NCI-H2171 (cell line): ENCODE measurements at regions not wholly inside any gene's neighbourhood (a gene's known extent, or its start where the extent isn't known, plus 50 kb on each side); places are given as distances from the start of the nearest gene placed in this dataset.
"Not testable (repeated sequence)": the region's sequence is repeated elsewhere in the genome, so short reads cannot be mapped to it uniquely, and the experiment has no call there.

Source experiments
- DNase-seq: peaks from one replicate; lab custom pipeline; 2025; lab: John Stamatoyannopoulos, UW

DNA sequence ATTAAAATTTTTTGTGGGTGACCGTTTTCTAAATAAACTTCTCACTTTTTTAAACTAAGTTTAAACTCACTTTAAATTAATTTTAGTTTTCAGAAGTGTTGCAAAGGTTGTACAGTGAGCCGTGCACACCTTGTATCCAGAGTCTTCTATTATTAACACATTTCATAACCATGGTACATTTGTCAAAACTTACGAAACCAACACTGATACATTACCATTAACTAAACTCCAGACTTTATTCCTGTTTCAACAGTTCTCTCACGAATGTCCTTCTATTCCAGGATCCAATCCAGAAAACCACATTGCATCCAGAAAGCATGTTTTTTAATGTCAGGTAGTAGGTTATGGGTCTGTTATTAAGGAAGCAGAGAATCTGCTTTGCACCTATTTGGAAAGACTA, 319.9 kb downstream of the CBLN4 start:
- DNase-seq, result no peak

DNA sequence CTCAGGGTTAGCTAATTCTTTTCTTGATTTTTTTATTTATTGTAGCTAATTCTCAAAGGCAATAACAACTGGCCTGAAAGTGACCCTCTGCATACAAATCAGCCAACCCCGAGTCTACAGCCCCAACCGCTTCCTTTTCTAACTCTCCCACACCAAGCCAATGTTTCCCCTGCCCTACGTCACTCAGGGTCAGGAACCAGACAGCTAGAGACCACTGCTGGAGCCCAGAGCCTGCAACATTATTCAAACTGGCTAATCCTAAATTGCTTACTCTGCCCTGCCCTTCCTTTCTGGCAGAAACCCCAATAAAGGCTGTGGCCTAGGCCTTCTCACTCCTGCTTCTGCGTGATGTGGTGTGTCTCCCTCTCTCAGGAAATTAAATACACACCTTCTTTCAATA, 320.7 kb downstream of the CBLN4 start:
- no peak for DNase-seq

DNA sequence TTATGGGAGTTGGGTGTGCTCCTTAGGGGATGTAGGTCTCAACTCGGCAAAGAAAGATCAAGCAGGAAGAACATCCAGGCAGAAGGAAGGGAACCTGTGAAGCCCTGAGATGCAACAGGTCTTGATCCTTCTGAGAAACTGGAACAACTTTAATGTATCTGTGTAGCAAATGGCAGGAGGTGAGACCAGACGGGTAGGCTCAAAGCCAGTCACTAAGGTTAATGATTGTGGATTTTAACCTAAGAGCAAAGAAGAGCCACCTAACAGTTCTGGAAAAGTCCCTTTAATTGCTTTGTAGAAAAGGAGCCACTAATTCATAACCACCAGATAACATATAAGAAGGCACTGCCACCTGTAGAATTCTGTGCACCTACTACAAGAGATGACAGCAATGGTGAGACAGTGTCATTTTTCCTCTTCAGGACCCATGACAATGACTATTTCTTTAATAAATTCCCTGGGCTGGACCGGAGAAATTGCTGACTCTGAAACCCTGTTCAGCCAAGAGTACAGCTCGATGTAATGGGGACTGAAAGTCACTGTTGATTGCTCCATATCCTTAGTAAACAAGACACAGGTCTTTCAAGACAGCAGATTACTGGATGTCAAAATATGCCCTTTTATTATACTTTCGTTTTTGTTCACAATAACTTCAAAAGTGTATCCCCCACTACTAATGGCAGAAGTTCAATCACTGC, 326.2 kb downstream of the CBLN4 start:
- DNase-seq, result no peak

GRCh38 chr20:55678126-55678525, 327.2 kb downstream of the CBLN4 start:
- DNase-seq, result no peak

- no peak for DNase-seq
Measured at GRCh38 chr20:55677011-55677410, 328.3 kb downstream of the CBLN4 start.

GRCh38 chr20:55676097-55676496, 329.2 kb downstream of the CBLN4 start:
- DNase-seq, result no peak

DNA sequence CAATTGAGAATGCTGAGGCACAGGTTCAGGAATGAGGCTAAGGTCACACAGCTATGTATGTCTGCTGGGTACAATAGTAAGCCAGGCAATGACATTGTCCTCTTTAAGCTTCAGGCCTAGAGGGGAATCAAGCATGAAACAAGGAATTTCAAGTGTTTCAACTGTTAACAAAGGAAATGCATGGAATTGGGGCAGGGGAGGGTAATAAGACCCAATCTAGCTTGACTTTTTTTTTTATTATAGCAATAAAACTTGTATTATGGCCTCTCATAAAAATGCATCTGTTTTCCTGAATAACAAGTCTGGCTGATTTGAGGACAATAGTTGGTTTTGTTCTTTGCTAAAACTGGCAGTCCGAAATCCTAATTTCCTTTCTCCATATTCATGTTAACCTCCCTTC, 336.7 kb downstream of the CBLN4 start:
- DNase-seq, result no peak

DNA sequence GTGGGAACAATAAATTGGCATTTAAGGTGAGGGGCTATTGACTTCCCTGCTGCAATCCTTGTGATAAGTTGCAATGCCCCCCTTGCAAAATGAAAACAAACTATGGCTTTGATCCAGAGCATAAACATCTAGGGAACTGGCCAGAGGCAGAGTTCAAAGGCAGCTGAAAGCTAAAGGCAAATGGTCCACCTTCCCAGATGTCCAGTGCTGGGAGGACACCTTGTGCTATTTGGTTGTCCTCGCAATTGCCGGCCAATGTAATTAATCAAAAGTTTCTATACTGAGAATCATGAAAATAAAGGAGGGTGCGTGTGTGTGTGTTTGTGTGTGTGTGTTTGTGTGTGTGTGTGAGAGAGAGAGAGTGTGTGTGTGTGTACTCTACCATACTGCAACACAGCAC, 337.4 kb downstream of the CBLN4 start:
- no peak for DNase-seq

GRCh38 chr20:55667024-55667423, 338.3 kb downstream of the CBLN4 start:
- DNase-seq, result no peak

DNA sequence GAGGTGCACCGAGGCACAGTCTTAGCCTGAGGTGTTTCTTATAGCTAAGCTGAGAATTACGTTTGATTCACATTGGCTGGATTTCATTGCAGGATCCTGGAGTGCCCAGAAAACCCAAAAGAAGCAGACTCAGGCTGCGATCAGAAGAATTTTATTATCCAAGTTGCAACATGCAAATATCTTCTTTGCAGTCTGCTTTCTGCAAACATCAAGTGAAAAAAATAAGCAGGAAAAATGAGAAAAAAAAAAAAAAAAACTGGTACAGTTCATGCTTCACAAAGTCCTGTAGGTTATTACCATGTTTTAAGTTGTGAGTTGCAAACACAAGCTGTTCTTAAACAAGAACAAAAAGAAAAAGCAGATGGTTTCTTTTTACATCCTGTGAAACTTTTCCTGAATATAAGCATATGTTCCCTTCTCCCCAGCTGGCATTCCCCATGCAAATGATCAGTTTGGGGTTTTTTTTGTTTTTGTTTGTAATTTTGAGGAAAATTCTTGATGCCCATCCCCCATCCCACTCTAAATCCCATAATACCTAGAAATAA, 349.0 kb downstream of the CBLN4 start:
- no peak for DNase-seq

GRCh38 chr20:55650657-55651360, 354.5 kb downstream of the CBLN4 start:
- no peak for DNase-seq

- no peak for DNase-seq
Measured at GRCh38 chr20:55649254-55649653, 356.1 kb downstream of the CBLN4 start.

GRCh38 chr20:55646851-55647250, 358.5 kb downstream of the CBLN4 start:
- DNase-seq, result no peak

DNA sequence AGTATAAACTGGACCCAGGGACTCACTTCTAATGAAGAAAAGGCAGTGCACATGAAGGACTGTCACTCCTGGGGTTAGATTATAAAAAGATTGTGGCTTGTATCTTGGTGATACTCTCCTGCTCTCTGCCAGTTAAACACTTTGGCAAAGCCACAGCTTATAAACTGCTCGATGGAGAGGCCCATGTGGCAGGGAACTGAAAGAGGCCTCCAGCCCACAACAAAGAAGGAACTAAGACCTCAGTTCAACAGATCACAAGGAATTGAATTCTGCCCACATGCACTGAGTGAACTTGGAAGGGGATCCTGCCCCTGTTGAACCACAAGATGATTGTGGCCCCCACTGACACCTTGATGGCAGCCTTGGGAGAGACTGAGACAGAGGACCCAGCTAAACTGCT, 363.8 kb downstream of the CBLN4 start:
- DNase-seq, result no peak

DNA sequence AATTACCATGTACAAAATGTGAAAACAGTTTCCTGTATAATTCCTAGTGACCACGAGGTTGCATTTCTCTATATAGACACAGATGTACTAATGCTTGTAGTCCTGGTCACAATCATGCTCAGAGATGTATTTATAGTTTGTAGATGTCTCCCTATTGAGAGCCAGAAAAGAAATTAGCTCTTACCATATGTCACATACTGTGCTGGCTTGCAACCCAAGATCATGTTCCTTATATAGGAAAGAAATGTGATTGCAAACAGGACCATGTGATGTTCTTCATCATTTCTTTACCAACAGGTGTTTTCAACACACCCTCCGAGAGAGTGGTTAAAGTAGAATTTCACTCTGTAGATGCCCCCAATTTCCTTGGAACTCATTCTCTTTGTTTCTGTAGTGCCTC, 369.4 kb downstream of the CBLN4 start:
- DNase-seq, result no peak

GRCh38 chr20:55632592-55632991, 372.7 kb downstream of the CBLN4 start:
- no peak for DNase-seq

DNA sequence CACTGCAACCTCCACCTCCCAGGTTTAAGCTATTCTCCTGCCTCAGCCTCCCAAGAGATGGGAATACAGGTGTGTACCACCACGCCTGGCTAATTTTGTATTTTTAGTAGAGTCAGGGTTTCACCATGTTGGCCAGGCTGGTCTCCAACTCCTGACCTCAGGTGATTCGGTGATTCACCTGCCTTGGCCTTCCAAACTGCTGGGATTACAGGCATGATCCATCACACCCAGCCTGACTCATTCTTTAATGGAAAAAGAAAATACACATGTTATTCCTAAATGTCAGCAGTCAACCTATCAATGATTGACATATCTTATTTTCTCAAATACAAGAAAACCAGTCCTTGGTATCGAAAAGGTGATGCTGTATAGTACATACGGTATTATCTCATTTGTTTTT, 376.2 kb downstream of the CBLN4 start:
- not testable (repeated sequence) for DNase-seq

DNA sequence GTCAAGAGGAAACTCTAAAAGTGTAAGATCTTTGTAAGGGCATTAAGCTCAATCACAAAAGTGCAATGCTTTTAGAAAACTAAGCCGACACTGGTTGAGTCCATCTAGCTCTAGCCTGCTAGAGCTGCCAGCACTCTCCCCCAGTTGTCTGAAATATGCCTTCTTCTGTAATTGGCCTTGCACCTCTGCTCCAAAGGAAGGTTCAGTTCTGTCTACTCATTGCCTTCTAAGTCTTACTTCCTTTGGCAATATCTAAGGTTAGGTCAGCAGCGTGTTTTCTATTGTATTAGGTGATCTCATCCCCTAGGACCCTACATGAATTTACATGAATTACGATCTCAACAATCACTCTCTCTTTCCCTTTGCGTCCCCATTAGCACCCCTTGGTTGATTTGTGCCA, 378.6 kb downstream of the CBLN4 start:
- DNase-seq, result no peak

- DNase-seq, result no peak
Measured at GRCh38 chr20:55616367-55616766, 389.0 kb downstream of the CBLN4 start.

- no peak for DNase-seq
Measured at GRCh38 chr20:55615818-55616217, 389.5 kb downstream of the CBLN4 start.

DNA sequence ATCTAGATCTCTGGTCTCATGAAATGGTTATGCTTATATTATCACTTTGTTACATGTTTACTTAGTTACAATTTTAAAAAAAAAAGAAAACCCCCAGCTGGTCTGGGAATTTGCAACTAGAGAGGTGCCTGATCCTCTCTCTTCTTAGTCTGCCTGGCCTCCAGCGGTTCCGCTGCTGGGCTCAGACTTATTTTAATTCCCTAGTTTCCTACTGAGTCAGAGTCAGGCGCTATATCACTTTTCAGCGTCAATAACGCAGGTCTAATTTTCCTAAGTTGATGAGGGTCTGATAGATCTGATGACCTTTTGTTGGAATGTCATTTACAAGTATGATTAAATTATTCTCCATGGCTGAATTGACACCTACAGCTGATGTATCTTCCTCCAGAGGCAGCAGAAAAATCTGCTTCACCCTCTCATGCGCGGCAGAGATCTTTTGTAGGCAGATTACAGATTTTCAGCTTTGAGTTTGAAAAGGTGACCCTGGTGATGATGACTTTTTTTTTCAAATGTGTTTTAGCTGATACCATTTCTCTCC, 391.0 kb downstream of the CBLN4 start:
- no peak for DNase-seq

- no peak for DNase-seq
Measured at GRCh38 chr20:55610756-55611155, 394.6 kb downstream of the CBLN4 start.

DNA sequence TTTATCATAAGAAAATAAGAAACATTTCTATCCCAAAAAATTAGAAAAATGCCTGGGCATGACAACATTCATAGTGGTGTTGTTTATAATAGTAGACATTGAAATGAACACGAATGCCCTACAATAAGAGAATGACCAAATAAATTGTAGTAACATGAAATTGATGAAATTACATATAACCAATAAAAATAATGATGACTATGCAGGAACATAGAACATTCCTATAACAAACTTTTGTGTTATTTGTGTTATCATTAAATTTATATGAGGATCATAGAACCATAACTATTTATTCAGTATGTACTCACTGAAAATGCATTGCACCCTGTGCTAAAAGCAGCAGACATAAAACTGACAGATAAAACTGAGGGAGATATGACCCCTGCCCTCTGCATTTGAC, 399.7 kb downstream of the CBLN4 start:
- no peak for DNase-seq
